SK-N-SH treated with all-trans-retinoic acid at 6 μM for 48 hours (cell line): ENCODE measurements at regions not wholly inside any gene's neighbourhood (a gene's known extent, or its start where the extent isn't known, plus 50 kb on each side); places are given as distances from the start of the nearest gene placed in this dataset.

Experiments
- ATAC-seq: fragments of 200-7000 bp; cut with Tn5 transposase; 3 replicates; pipeline ENCODE4 v1.9.1; 2020; ENCODE audit warnings: mild to moderate bottlenecking, moderate library complexity
- ARNTL ChIP-seq: fragments of 450-650 bp; formaldehyde crosslinking; IDR thresholded peaks from 2 replicates; pipeline ENCODE4 v1.5.0; 2020; ENCODE audit warnings: low read depth, mild to moderate bottlenecking, moderate library complexity, borderline replicate concordance
- BACH2 ChIP-seq: fragments of 250-450 bp; sonication (Bioruptor Pico); IDR thresholded peaks from 2 replicates; pipeline ENCODE4 v1.9.0; 2021; ENCODE audit warnings: mild to moderate bottlenecking, borderline replicate concordance
- CSDC2 ChIP-seq: fragments of 250-450 bp; sonication (Bioruptor Pico); IDR thresholded peaks from 2 replicates; pipeline ENCODE4 v1.5.0; 2020; ENCODE audit warnings: mild to moderate bottlenecking, moderate library complexity
- ESRRG ChIP-seq: fragments of 250-450 bp; sonication (Bioruptor Pico); IDR thresholded peaks from 2 replicates; pipeline ENCODE4 v1.6.1; 2021; ENCODE audit warnings: mild to moderate bottlenecking
- GLIS3 ChIP-seq: fragments of 250-450 bp; sonication (Bioruptor Pico); IDR thresholded peaks from 2 replicates; pipeline ENCODE4 v1.5.0; 2020; ENCODE audit warnings: mild to moderate bottlenecking, moderate library complexity
- ISL1 ChIP-seq: fragments of 250-450 bp; sonication (Bioruptor Pico); IDR thresholded peaks from 2 replicates; pipeline ENCODE4 v2.1.2; 2022; ENCODE audit warnings: mild to moderate bottlenecking, moderate library complexity
- OSR1 ChIP-seq: fragments of 250-450 bp; sonication (Bioruptor Pico); IDR thresholded peaks from 2 replicates; pipeline ENCODE4 v1.8.0; 2022; ENCODE audit warnings: moderate library complexity, mild to moderate bottlenecking, inconsistent platforms
- POU6F1 ChIP-seq: fragments of 250-450 bp; sonication (Bioruptor Pico); IDR thresholded peaks from 2 replicates; pipeline ENCODE4 v1.8.0; 2021; ENCODE audit warnings: low read depth, mild to moderate bottlenecking, moderate library complexity, borderline replicate concordance
- PPARA ChIP-seq: fragments of 250-450 bp; sonication (Bioruptor Pico); IDR thresholded peaks from 2 replicates; pipeline ENCODE4 v1.5.0; 2020; ENCODE audit warnings: mild to moderate bottlenecking, borderline replicate concordance
- RARB ChIP-seq: fragments of 250-450 bp; sonication (Bioruptor Pico); IDR thresholded peaks from 2 replicates; pipeline ENCODE4 v1.8.0; 2021; ENCODE audit warnings: mild to moderate bottlenecking, moderate library complexity
- SNAI2 ChIP-seq: fragments of 250-450 bp; sonication (Bioruptor Pico); IDR thresholded peaks from 2 replicates; pipeline ENCODE4 v1.5.0; 2020; ENCODE audit warnings: mild to moderate bottlenecking, moderate library complexity
- TCF4 ChIP-seq: fragments of 250-450 bp; sonication (Bioruptor Pico); IDR thresholded peaks from 2 replicates; pipeline ENCODE4 v1.8.0; 2021; ENCODE audit warnings: mild to moderate bottlenecking, moderate library complexity, borderline replicate concordance
- TOX ChIP-seq: fragments of 250-450 bp; sonication (Bioruptor Pico); IDR thresholded peaks from 2 replicates; pipeline ENCODE4 v1.8.0; 2021; ENCODE audit warnings: mild to moderate bottlenecking, moderate library complexity, borderline replicate concordance
- ZC3H10 ChIP-seq: fragments of 250-450 bp; sonication (Bioruptor Pico); IDR thresholded peaks from 2 replicates; pipeline ENCODE4 v1.5.1; 2021; ENCODE audit warnings: mild to moderate bottlenecking, moderate library complexity
- ZFP3 ChIP-seq: fragments of 250-450 bp; sonication (Bioruptor Pico); IDR thresholded peaks from 2 replicates; pipeline ENCODE4 v1.5.0; 2020; ENCODE audit warnings: mild to moderate bottlenecking, moderate library complexity
- ZFP30 ChIP-seq: fragments of 450-650 bp; formaldehyde crosslinking; IDR thresholded peaks from 2 replicates; pipeline ENCODE4 v1.5.0; 2022; ENCODE audit warnings: mild to moderate bottlenecking, moderate library complexity
- ZNF565 ChIP-seq: fragments of 450-650 bp; formaldehyde crosslinking; conservative IDR thresholded peaks from 2 replicates; pipeline ENCODE4 v1.5.0; 2020; ENCODE audit warnings: low read depth, mild to moderate bottlenecking, moderate library complexity
- ZNF70 ChIP-seq: fragments of 450-650 bp; formaldehyde crosslinking; IDR thresholded peaks from 2 replicates; pipeline ENCODE4 v1.5.0; 2020; ENCODE audit warnings: mild to moderate bottlenecking, moderate library complexity
- ZNF8 ChIP-seq: fragments of 450-650 bp; formaldehyde crosslinking; IDR thresholded peaks from 2 replicates; pipeline ENCODE4 v1.5.0; 2020; ENCODE audit warnings: mild to moderate bottlenecking, moderate library complexity
- TF ChIP-seq, protein P1 (sequence below): fragments of 250-450 bp; sonication (Bioruptor Pico); IDR thresholded peaks from 2 replicates; pipeline ENCODE4 v1.5.1; 2021; ENCODE audit warnings: mild to moderate bottlenecking, moderate library complexity
- TF ChIP-seq, protein P2 (sequence below): fragments of 250-450 bp; sonication (Bioruptor Pico); IDR thresholded peaks from 2 replicates; pipeline ENCODE4 v1.8.0; 2020; ENCODE audit warnings: mild to moderate bottlenecking, moderate library complexity, borderline replicate concordance
- TF ChIP-seq, protein P3 (sequence below): fragments of 250-450 bp; sonication (Bioruptor Pico); IDR thresholded peaks from 2 replicates; pipeline ENCODE4 v1.5.1; 2020; ENCODE audit warnings: low read depth, mild to moderate bottlenecking, moderate library complexity

DNA sequence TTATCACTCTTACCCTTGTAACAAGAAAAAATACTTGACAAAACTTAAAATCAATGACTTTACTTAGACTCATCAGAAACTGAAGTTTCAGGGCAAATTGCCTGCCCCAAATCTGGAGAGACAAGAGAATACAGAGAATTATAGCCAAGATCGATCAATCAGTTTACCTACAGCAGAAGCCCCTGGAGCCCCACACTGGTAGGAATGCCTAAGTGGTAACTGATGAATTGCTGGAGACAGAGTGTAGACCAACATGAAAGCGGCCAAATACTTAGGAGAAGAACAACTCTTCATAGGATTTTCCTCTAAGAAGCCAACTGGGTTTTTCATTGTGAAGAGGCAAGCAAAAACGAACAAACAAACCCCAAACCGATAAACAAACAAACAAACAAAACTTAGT lies 1430.0 kb downstream of the EFNB2 start:
- ATAC-seq: no peak
- TF ChIP-seq RARB (CRISPR knock-in tag) (no peak), ARNTL (no peak), ESRRG (no peak), TOX (no peak), GLIS3 (CRISPR knock-in tag) (no peak), TCF4 (CRISPR knock-in tag) (no peak), BACH2 (CRISPR knock-in tag) (no peak), CSDC2 (no peak), SNAI2 (CRISPR knock-in tag) (no peak), ZFP30 (no peak), ISL1 (CRISPR knock-in tag) (no peak), OSR1 (CRISPR knock-in tag) (no peak), ZC3H10 (no peak), PPARA (CRISPR knock-in tag) (no peak)
- TF ChIP-seq, protein P1, sequence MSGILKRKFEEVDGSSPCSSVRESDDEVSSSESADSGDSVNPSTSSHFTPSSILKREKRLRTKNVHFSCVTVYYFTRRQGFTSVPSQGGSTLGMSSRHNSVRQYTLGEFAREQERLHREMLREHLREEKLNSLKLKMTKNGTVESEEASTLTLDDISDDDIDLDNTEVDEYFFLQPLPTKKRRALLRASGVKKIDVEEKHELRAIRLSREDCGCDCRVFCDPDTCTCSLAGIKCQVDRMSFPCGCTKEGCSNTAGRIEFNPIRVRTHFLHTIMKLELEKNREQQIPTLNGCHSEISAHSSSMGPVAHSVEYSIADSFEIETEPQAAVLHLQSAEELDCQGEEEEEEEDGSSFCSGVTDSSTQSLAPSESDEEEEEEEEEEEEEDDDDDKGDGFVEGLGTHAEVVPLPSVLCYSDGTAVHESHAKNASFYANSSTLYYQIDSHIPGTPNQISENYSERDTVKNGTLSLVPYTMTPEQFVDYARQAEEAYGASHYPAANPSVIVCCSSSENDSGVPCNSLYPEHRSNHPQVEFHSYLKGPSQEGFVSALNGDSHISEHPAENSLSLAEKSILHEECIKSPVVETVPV (CRISPR knock-in tag): no peak
- TF ChIP-seq, protein P2, sequence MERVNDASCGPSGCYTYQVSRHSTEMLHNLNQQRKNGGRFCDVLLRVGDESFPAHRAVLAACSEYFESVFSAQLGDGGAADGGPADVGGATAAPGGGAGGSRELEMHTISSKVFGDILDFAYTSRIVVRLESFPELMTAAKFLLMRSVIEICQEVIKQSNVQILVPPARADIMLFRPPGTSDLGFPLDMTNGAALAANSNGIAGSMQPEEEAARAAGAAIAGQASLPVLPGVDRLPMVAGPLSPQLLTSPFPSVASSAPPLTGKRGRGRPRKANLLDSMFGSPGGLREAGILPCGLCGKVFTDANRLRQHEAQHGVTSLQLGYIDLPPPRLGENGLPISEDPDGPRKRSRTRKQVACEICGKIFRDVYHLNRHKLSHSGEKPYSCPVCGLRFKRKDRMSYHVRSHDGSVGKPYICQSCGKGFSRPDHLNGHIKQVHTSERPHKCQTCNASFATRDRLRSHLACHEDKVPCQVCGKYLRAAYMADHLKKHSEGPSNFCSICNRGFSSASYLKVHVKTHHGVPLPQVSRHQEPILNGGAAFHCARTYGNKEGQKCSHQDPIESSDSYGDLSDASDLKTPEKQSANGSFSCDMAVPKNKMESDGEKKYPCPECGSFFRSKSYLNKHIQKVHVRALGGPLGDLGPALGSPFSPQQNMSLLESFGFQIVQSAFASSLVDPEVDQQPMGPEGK (CRISPR knock-in tag): no peak
- TF ChIP-seq, protein P3, sequence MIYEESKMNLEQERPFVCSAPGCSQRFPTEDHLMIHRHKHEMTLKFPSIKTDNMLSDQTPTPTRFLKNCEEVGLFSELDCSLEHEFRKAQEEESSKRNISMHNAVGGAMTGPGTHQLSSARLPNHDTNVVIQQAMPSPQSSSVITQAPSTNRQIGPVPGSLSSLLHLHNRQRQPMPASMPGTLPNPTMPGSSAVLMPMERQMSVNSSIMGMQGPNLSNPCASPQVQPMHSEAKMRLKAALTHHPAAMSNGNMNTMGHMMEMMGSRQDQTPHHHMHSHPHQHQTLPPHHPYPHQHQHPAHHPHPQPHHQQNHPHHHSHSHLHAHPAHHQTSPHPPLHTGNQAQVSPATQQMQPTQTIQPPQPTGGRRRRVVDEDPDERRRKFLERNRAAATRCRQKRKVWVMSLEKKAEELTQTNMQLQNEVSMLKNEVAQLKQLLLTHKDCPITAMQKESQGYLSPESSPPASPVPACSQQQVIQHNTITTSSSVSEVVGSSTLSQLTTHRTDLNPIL (CRISPR knock-in tag): no peak

- no peak for ATAC-seq
- TF ChIP-seq GLIS3 (CRISPR knock-in tag) (no peak), POU6F1 (CRISPR knock-in tag) (no peak), ZNF70 (no peak), CSDC2 (no peak), ZNF8 (CRISPR knock-in tag) (no peak), BACH2 (CRISPR knock-in tag) (no peak), TOX (no peak), SNAI2 (CRISPR knock-in tag) (no peak), ZNF565 (CRISPR knock-in tag) (no peak), ZFP3 (CRISPR knock-in tag) (no peak), ZC3H10 (no peak), PPARA (CRISPR knock-in tag) (no peak)
- TF ChIP-seq, protein P3 (CRISPR knock-in tag): no peak
- TF ChIP-seq, protein P1 (CRISPR knock-in tag): no peak
- TF ChIP-seq, protein P2 (CRISPR knock-in tag): no peak
- TF ChIP-seq, all 23 proteins: peak for 0
These were observed 1437.9 kb downstream of the EFNB2 start for GRCh38 chr13:105097521-105097920.
